ENCODE measurements at regions not wholly inside any gene's neighbourhood (a gene's known extent, or its start where the extent isn't known, plus 50 kb on each side); places are given as distances from the start of the nearest gene placed in this dataset.
"Not testable (repeated sequence)": the region's sequence is repeated elsewhere in the genome, so short reads cannot be mapped to it uniquely, and the experiment has no call there.

DNA sequence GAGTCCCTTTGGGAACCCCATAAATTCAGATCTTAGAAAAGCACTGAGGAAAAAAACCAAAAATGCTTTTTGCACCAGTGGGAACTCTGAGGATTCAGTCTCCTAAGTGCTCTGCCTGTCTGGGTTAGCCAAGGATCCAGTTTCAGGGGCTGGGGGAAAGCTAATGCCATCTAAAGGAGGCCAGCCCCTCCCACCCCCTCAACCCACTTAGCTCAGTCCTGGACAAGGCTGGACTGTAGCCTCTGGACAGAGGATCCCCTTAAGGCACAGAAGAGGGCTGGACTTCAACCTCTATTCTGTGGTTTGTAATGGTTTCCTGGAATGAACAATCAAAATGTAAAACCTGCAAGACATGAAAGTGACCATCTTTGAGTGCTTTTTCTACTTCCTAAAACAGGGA is 356.1 kb upstream of the ZFHX3 start:
- POLR2A ChIA-PET, result no interaction called here
- ATAC-seq (no peak), DNase-seq (no peak)
- H3K27ac Mint-ChIP-seq, result no peak overlapping the region
- no peaks in the 10 kb centered on the region for H3K9me3 Mint-ChIP-seq
- no peaks in the 10 kb centered on the region for H3K4me1 Mint-ChIP-seq (ENCODE audit: low read depth)
- H3K27me3 Mint-ChIP-seq, result no peaks in the 10 kb centered on the region
- TF ChIP-seq, protein P1, sequence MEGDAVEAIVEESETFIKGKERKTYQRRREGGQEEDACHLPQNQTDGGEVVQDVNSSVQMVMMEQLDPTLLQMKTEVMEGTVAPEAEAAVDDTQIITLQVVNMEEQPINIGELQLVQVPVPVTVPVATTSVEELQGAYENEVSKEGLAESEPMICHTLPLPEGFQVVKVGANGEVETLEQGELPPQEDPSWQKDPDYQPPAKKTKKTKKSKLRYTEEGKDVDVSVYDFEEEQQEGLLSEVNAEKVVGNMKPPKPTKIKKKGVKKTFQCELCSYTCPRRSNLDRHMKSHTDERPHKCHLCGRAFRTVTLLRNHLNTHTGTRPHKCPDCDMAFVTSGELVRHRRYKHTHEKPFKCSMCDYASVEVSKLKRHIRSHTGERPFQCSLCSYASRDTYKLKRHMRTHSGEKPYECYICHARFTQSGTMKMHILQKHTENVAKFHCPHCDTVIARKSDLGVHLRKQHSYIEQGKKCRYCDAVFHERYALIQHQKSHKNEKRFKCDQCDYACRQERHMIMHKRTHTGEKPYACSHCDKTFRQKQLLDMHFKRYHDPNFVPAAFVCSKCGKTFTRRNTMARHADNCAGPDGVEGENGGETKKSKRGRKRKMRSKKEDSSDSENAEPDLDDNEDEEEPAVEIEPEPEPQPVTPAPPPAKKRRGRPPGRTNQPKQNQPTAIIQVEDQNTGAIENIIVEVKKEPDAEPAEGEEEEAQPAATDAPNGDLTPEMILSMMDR (IDR thresholded peaks at IDR 0.05), result no peak
- CTCF ChIA-PET, result no interaction called here
- H3K4me3 Mint-ChIP-seq, result no peak overlapping the region
- intact Hi-C loops (cut with micrococcal nuclease), result no loop called here
- no peaks in the 10 kb centered on the region for H3K36me3 Mint-ChIP-seq (ENCODE audit: low read depth)

DNA sequence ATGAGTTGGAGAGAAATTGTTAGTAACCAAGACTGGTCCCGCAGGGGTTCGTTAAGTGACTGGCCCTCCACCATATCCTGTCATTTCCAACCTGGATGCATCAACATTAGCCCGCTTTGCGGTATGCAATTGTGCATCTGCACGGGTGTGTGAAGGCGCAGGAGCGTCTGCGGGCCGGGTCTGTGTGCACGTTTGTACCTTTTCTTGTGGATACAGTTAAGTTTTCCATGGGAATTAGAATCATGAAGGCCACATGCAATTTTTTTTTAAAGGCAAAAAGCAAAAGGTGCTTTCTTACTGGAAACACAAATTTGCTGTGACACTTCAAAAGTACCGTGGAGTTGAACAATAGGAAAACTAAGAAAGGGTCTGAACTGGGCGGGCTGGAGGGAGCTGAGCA is 355.4 kb upstream of the ZFHX3 start:
- DNase-seq (no peak), ATAC-seq (no peak)
- H3K27me3 Mint-ChIP-seq, result no peaks in the 10 kb centered on the region
- no peaks in the 10 kb centered on the region for H3K9me3 Mint-ChIP-seq
- H3K36me3 Mint-ChIP-seq (ENCODE audit: low read depth), result no peaks in the 10 kb centered on the region
- TF ChIP-seq, protein P1 (IDR thresholded peaks at IDR 0.05), result no peak
- intact Hi-C loops (cut with micrococcal nuclease), result no loop called here
- CTCF ChIA-PET, result no interaction called here
- H3K4me3 Mint-ChIP-seq, result no peak overlapping the region
- H3K4me1 Mint-ChIP-seq (ENCODE audit: low read depth), result no peaks in the 10 kb centered on the region
- POLR2A ChIA-PET, result no interaction called here
- H3K27ac Mint-ChIP-seq, result no peak overlapping the region

DNA sequence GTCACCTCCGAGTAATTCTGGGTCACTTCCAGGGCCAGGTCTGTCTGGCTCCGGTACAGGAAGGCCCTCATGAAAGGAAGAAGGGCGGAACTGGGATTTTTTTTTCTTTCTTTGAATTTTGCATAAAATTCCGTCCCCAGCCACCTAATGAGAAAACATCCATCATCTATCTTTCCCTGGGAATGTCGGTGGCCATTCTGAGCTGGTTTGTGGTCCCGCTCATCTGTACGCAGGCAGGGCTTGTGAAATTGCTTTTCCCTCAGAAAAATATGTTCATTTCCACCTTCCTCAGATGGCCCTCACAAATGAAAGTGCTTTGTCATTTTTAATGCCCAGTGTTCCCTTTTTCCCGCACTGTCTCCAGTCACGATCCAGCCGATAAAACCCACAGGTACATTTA is 353.0 kb upstream of the ZFHX3 start:
- CTCF ChIA-PET, result no interaction called here
- H3K9me3 Mint-ChIP-seq, result no peaks in the 10 kb centered on the region

DNA sequence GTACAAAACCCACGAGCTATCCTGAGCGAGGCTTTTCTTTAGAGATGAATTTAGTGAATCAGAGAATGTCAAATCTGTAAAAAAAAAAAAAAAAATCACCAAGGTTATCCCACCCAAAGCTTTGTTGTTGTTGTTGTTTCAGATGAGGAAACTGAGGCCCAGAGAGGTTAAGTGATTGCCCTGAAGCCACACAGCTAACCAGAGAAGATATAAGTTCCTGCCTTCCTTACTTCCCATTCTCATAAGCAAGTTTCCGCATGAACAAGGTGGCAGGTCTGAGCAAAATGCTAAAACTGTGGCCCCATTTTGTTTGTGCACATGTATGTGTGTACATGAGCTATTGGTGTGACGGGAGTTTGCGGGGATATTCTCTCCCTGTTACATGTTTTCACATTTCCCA is 352.1 kb upstream of the ZFHX3 start:
- Mint-ChIP-seq H3K4me3 (no peak overlapping the region), H3K27ac (no peak overlapping the region), H3K27me3 (no peaks in the 10 kb centered on the region), H3K9me3 (no peaks in the 10 kb centered on the region), H3K36me3 (ENCODE audit: low read depth) (no peaks in the 10 kb centered on the region), H3K4me1 (ENCODE audit: low read depth) (no peaks in the 10 kb centered on the region)
- intact Hi-C loops (cut with micrococcal nuclease), result no loop called here
- TF ChIP-seq, protein P1 (IDR thresholded peaks at IDR 0.05), result no peak
- ChIA-PET POLR2A (interaction anchor here (0.7 kb wide), 1 partner anchor 9 kb away, joined by 4 read pairs; no protein-coding TSS in a partner anchor), CTCF (no interaction called here)
- ATAC-seq, result no peak
- DNase-seq, result no peak

More for the DNA sequence above, 353.0 kb upstream of the ZFHX3 start:
- Mint-ChIP-seq H3K4me3 (no peak overlapping the region), H3K4me1 (ENCODE audit: low read depth) (no peaks in the 10 kb centered on the region), H3K27me3 (no peaks in the 10 kb centered on the region), H3K36me3 (ENCODE audit: low read depth) (no peaks in the 10 kb centered on the region), H3K27ac (no peak overlapping the region)
- POLR2A ChIA-PET, result no interaction called here
- no peak for ATAC-seq
- DNase-seq, result no peak
- TF ChIP-seq, protein P1 (IDR thresholded peaks at IDR 0.05), result no peak
- intact Hi-C loops (cut with micrococcal nuclease), result no loop called here

DNA sequence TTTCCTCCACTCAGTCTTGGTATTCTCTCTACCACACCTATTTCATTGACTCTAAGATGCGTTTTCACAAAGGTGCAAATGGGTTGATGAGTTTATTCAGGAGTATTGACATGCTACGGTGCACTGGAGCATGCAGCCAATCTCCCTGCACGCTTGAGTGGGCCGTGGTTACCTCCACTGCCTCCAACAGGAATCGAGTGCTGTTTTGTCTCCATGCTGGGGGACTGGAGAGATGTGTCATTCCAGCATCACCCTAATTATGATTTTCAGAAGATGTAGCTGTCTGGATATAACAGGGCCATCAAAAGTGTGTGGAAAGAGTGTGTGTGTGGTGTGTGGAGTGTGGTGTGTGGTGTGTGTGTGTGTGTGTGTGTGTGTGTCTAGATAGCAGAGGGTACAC is 351.6 kb upstream of the ZFHX3 start:
- intact Hi-C loops (cut with micrococcal nuclease), result no loop called here
- no peaks in the 10 kb centered on the region for H3K36me3 Mint-ChIP-seq (ENCODE audit: low read depth)
- TF ChIP-seq, protein P1 (IDR thresholded peaks at IDR 0.05), result no peak
- no peaks in the 10 kb centered on the region for H3K4me1 Mint-ChIP-seq (ENCODE audit: low read depth)
- no peaks in the 10 kb centered on the region for H3K27me3 Mint-ChIP-seq
- POLR2A ChIA-PET, result no interaction called here
- ATAC-seq (no peak), DNase-seq (no peak)
- H3K4me3 Mint-ChIP-seq, result no peak overlapping the region
- H3K27ac Mint-ChIP-seq, result no peak overlapping the region
- CTCF ChIA-PET, result no interaction called here
- no peaks in the 10 kb centered on the region for H3K9me3 Mint-ChIP-seq

DNA sequence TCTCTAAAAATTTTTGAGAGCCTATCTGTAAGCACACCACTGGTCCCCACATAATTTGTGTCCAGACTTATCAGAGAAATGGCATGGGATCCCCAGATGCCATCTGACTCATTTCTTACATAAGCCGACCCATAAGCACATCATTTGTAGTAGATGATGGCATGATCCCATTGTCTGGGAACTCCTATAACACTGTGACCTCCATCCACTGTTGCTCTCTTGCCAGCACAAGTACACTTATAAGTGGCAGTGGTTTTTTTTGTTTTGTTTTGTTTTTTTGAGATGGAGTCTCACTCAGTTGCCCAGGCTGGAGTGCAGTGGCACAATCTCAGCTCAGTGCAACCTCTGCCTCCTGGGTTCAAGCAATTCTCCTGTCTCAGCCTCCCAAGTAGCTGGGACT is 350.7 kb upstream of the ZFHX3 start:
- POLR2A ChIA-PET; intact Hi-C loops (cut with micrococcal nuclease); H3K27me3 Mint-ChIP-seq; H3K36me3 Mint-ChIP-seq (ENCODE audit: low read depth); DNase-seq; H3K4me3 Mint-ChIP-seq; H3K4me1 Mint-ChIP-seq (ENCODE audit: low read depth); H3K9me3 Mint-ChIP-seq; ATAC-seq; H3K27ac Mint-ChIP-seq: not testable (repeated sequence)
- CTCF ChIA-PET, result interaction anchor here (0.7 kb wide), 1 partner anchor 1155 kb away, joined by 3 read pairs; no protein-coding TSS in a partner anchor
